Breast epithelium (tissue), 3 donors: ENCODE measurements at regions not wholly inside any gene's neighbourhood (a gene's known extent, or its start where the extent isn't known, plus 50 kb on each side); places are given as distances from the start of the nearest gene placed in this dataset.
"Not testable (repeated sequence)": the region's sequence is repeated elsewhere in the genome, so short reads cannot be mapped to it uniquely, and the experiment has no call there.

ENCODE experiments used
- POLR2A ChIP-seq: fragments of 450-650 bp; IDR thresholded peaks from one replicate; pipeline ENCODE4 v1.6.1; 2016; ENCODE audit warnings: antibody characterized with exemption, mild to moderate bottlenecking, moderate library complexity
- POLR2AphosphoS5 ChIP-seq, 3 donors: sonication (generic); formaldehyde crosslinking; IDR thresholded peaks; one replicate each; pipeline ENCODE4 v1.6.1; 2017; ENCODE audit warnings: antibody characterized with exemption in 3 of 3
- TF ChIP-seq, protein P1 (sequence below), 3 donors: fragments of 450-650 bp; IDR thresholded peaks; one replicate each; pipeline ENCODE4 v1.5.1; 2016 to 2017; ENCODE audit warnings: antibody characterized with exemption in 3 of 3, mild to moderate bottlenecking in 3 of 3, moderate library complexity in 3 of 3

DNA sequence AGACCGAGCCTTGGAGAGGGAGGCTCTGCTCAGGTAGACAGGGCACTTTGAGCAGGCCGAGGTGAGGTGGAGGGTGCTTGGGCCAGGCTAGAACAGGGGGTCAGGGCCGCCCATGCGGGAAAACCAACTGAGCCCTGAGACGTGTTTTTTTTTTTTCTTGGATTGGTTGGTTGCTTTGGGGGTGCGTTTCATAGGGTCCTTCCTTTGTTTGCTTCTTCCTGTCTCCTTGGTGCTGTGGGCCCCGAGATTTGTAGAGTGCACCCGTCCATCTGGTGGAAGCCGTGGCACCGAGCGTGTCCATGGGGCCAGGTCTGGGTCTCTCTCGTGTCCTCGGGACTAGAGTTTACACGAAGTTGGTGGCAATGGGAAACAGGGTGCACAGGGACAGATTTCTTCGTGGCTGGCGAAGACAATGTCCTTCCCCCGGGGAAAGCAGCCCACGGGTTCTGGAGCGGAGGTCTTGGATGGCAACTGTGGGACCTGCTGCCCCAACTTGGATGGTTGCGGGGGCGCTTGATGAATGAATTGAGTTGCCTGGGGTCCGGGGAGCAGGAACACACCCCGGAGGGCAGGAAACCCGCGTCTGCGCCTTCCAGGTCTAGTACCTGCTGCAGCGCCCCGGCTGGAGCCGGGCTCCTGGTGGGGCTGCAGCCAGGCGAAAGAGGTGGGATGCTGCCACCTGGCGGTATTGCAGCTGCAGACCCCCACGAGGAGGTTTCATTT is 4242.7 kb upstream of the OR11H1 start:
- TF ChIP-seq POLR2AphosphoS5 (IDR thresholded peaks at IDR 0.05); POLR2A: not testable (repeated sequence)
- TF ChIP-seq, protein P1, sequence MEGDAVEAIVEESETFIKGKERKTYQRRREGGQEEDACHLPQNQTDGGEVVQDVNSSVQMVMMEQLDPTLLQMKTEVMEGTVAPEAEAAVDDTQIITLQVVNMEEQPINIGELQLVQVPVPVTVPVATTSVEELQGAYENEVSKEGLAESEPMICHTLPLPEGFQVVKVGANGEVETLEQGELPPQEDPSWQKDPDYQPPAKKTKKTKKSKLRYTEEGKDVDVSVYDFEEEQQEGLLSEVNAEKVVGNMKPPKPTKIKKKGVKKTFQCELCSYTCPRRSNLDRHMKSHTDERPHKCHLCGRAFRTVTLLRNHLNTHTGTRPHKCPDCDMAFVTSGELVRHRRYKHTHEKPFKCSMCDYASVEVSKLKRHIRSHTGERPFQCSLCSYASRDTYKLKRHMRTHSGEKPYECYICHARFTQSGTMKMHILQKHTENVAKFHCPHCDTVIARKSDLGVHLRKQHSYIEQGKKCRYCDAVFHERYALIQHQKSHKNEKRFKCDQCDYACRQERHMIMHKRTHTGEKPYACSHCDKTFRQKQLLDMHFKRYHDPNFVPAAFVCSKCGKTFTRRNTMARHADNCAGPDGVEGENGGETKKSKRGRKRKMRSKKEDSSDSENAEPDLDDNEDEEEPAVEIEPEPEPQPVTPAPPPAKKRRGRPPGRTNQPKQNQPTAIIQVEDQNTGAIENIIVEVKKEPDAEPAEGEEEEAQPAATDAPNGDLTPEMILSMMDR (IDR thresholded peaks at IDR 0.05), result not testable (repeated sequence)
